KMS-11 (cell line): ENCODE measurements at regions not wholly inside any gene's neighbourhood (a gene's known extent, or its start where the extent isn't known, plus 50 kb on each side); places are given as distances from the start of the nearest gene placed in this dataset.
"Not testable (repeated sequence)": the region's sequence is repeated elsewhere in the genome, so short reads cannot be mapped to it uniquely, and the experiment has no call there.

Experiments used
- H2AFZ ChIP-seq: fragments of 200-600 bp; sonication (generic); 2 replicates; pipeline ENCODE4 v1.6.1; 2016; ENCODE audit warnings: antibody characterized with exemption, mixed run types, low read depth
- H3K27ac ChIP-seq: fragments of 200-600 bp; sonication (generic); 2 replicates; pipeline ENCODE4 v1.6.1; 2016; ENCODE audit warnings: mild to moderate bottlenecking, mixed run types
- H3K27me3 ChIP-seq: fragments of 200-600 bp; sonication (generic); 2 replicates; pipeline ENCODE4 v1.6.1; 2017; ENCODE audit warnings: mild to moderate bottlenecking, low read depth, mixed run types, moderate library complexity; ENCODE audit not compliant: insufficient read depth
- H3K36me3 ChIP-seq: fragments of 200-600 bp; sonication (generic); 2 replicates; pipeline ENCODE4 v1.6.1; 2017; ENCODE audit warnings: mild to moderate bottlenecking, mixed run types; ENCODE audit not compliant: insufficient read depth
- H3K4me1 ChIP-seq: fragments of 200-600 bp; sonication (generic); 2 replicates; pipeline ENCODE4 v1.6.1; 2016; ENCODE audit warnings: mild to moderate bottlenecking, low read depth, mixed run types; ENCODE audit not compliant: poor library complexity, severe bottlenecking
- H3K4me2 ChIP-seq: fragments of 200-600 bp; sonication (generic); 2 replicates; pipeline ENCODE4 v1.7.0; 2016; ENCODE audit warnings: mild to moderate bottlenecking, mixed run types
- H3K4me3 ChIP-seq: fragments of 200-600 bp; sonication (generic); IDR thresholded peaks from 2 replicates; pipeline ENCODE4 v1.6.1; 2017; ENCODE audit warnings: low read depth, low read length, mixed read lengths; ENCODE audit not compliant: insufficient read depth
- H3K79me2 ChIP-seq: fragments of 200-600 bp; sonication (generic); 2 replicates; pipeline ENCODE4 v1.6.1; 2016; ENCODE audit warnings: low read depth, mixed run types; ENCODE audit not compliant: insufficient read depth
- H3K9ac ChIP-seq: fragments of 200-600 bp; sonication (generic); 2 replicates; pipeline ENCODE4 v1.6.1; 2016; ENCODE audit warnings: mild to moderate bottlenecking, mixed run types
- H4K20me1 ChIP-seq: fragments of 200-600 bp; sonication (generic); 2 replicates; pipeline ENCODE4 v1.6.1; 2016; ENCODE audit warnings: mild to moderate bottlenecking, mixed run types; ENCODE audit not compliant: insufficient read depth
- TF ChIP-seq, protein P1 (sequence below): fragments of 200-600 bp; sonication (generic); conservative IDR thresholded peaks from 2 replicates; pipeline ENCODE4 v1.6.1; 2017; ENCODE audit warnings: low read depth, mild to moderate bottlenecking, antibody characterized with exemption, low read length, moderate library complexity, mixed read lengths

DNA sequence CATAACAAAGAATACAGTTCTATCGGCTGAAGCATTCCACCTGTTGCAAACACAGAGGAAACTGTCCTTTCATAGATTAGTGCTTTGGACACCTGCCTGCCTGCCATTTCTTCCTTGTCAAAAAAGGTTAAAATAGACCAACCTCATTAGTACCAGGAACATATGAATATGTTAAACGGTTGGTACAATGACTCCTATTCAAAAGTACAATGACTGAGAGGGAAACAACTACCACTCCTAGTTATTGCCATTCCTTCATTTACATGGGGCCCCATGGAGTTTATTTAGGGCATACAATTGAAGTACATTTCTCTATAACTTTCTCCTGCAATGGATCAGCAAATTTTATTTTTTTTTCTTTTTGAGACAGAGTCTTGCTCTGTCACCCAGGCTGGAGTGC, 77.4 kb upstream of the PIP5K1B start:
- Histone ChIP-seq H3K9ac (no peak overlapping the region), H3K36me3 (no peaks in the 10 kb centered on the region), H3K79me2 (no peaks in the 10 kb centered on the region), H3K27ac (no peak overlapping the region), H3K4me2 (no peak overlapping the region), H2AFZ (no peak overlapping the region), H3K4me1 (no peaks in the 10 kb centered on the region), H3K27me3 (no peaks in the 10 kb centered on the region), H4K20me1 (no peaks in the 10 kb centered on the region), H3K4me3 (no peak overlapping the region)
- TF ChIP-seq, protein P1, sequence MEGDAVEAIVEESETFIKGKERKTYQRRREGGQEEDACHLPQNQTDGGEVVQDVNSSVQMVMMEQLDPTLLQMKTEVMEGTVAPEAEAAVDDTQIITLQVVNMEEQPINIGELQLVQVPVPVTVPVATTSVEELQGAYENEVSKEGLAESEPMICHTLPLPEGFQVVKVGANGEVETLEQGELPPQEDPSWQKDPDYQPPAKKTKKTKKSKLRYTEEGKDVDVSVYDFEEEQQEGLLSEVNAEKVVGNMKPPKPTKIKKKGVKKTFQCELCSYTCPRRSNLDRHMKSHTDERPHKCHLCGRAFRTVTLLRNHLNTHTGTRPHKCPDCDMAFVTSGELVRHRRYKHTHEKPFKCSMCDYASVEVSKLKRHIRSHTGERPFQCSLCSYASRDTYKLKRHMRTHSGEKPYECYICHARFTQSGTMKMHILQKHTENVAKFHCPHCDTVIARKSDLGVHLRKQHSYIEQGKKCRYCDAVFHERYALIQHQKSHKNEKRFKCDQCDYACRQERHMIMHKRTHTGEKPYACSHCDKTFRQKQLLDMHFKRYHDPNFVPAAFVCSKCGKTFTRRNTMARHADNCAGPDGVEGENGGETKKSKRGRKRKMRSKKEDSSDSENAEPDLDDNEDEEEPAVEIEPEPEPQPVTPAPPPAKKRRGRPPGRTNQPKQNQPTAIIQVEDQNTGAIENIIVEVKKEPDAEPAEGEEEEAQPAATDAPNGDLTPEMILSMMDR = no peak

DNA sequence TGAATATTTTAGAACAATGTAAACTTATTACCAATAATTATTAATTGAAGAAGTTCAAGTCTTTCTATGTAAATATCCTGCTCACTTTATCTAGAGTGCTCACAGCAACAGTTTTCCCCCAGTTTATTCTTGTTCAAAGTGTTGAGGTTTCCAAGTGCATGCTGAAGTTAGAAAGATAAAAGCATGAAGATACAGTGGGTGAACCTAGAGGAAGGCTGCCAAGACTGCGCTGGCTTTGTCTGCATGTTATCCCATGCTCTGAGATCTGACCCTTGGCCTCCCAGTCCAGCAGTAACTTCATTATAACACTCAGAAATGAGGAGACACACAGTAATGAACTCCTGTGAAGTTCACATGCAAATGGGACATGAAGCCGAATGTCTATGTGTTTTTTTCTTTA, 76.0 kb upstream of the PIP5K1B start:
- no peak overlapping the region for H2AFZ ChIP-seq
- no peaks in the 10 kb centered on the region for H3K27me3 ChIP-seq
- no peaks in the 10 kb centered on the region for H4K20me1 ChIP-seq
- H3K36me3 ChIP-seq = no peaks in the 10 kb centered on the region
- no peak overlapping the region for H3K9ac ChIP-seq
- no peak overlapping the region for H3K4me2 ChIP-seq
- H3K27ac ChIP-seq = no peak overlapping the region
- H3K4me1 ChIP-seq = no peaks in the 10 kb centered on the region
- TF ChIP-seq, protein P1 = no peak
- H3K4me3 ChIP-seq = no peak overlapping the region
- H3K79me2 ChIP-seq = no peaks in the 10 kb centered on the region

GRCh38 chr9:68631811-68632210, 73.2 kb upstream of the PIP5K1B start:
- no peaks in the 10 kb centered on the region for H3K36me3 ChIP-seq
- TF ChIP-seq, protein P1 = no peak
- H3K4me3 ChIP-seq = no peak overlapping the region
- H4K20me1 ChIP-seq = no peaks in the 10 kb centered on the region
- H3K27me3 ChIP-seq = no peaks in the 10 kb centered on the region
- no peak overlapping the region for H3K27ac ChIP-seq
- no peak overlapping the region for H3K9ac ChIP-seq
- no peak overlapping the region for H2AFZ ChIP-seq
- no peak overlapping the region for H3K4me2 ChIP-seq
- H3K4me1 ChIP-seq = no peaks in the 10 kb centered on the region
- no peaks in the 10 kb centered on the region for H3K79me2 ChIP-seq

GRCh38 chr9:68637020-68637419, 68.0 kb upstream of the PIP5K1B start:
- H3K79me2 ChIP-seq = no peaks in the 10 kb centered on the region
- H3K27ac ChIP-seq = no peak overlapping the region
- no peak overlapping the region for H3K4me3 ChIP-seq
- no peaks in the 10 kb centered on the region for H3K36me3 ChIP-seq
- no peak overlapping the region for H3K4me2 ChIP-seq
- H3K9ac ChIP-seq = no peak overlapping the region
- TF ChIP-seq, protein P1 = no peak
- H4K20me1 ChIP-seq = no peaks in the 10 kb centered on the region
- no peak overlapping the region for H2AFZ ChIP-seq
- H3K4me1 ChIP-seq = peaks cover 22% of the 10 kb centered on the region
- H3K27me3 ChIP-seq = no peaks in the 10 kb centered on the region

GRCh38 chr9:68639261-68639660, 65.8 kb upstream of the PIP5K1B start:
- H3K79me2 ChIP-seq, H3K36me3 ChIP-seq, H4K20me1 ChIP-seq, H3K27ac ChIP-seq, H3K4me3 ChIP-seq, H2AFZ ChIP-seq, H3K27me3 ChIP-seq, H3K4me2 ChIP-seq, H3K9ac ChIP-seq: not testable (repeated sequence)
- peaks cover 22% of the 10 kb centered on the region for H3K4me1 ChIP-seq
